HL-60 (cell line): ENCODE measurements at regions not wholly inside any gene's neighbourhood (a gene's known extent, or its start where the extent isn't known, plus 50 kb on each side); places are given as distances from the start of the nearest gene placed in this dataset.
"Not testable (repeated sequence)": the region's sequence is repeated elsewhere in the genome, so short reads cannot be mapped to it uniquely, and the experiment has no call there.

Experiments used
- DNase-seq, 2 experiments: peaks; one replicate each; pipeline ENCODE4 v3.0.0-alpha.2; 2010 to 2020; ENCODE audit warnings: low read depth in 1 of 2, low spot score in 1 of 2
- H3K27ac ChIP-seq: fragments of 250-450 bp; sonication (Bioruptor Pico); replicated peaks from 2 replicates; pipeline ENCODE4 v1.5.1; 2020; ENCODE audit warnings: mild to moderate bottlenecking, moderate library complexity
- H3K27me3 ChIP-seq: fragments of 250-450 bp; sonication (Bioruptor Pico); 2 replicates; pipeline ENCODE4 v1.5.1; 2021; ENCODE audit warnings: mild to moderate bottlenecking, moderate library complexity; ENCODE audit not compliant: insufficient read depth, poor library complexity, severe bottlenecking
- H3K4me3 ChIP-seq: replicated peaks from 2 replicates; pipeline ENCODE4 v1.5.1; 2011; ENCODE audit warnings: mild to moderate bottlenecking, control low read depth, low read length; ENCODE audit not compliant: insufficient read depth
- GABPA ChIP-seq: IDR thresholded peaks from 2 replicates; pipeline ENCODE4 v1.6.1; 2012; ENCODE audit warnings: low read depth
- POLR2AphosphoS5 ChIP-seq: IDR thresholded peaks from 2 replicates; pipeline ENCODE4 v1.6.1; 2012; ENCODE audit warnings: low read depth
- SPI1 ChIP-seq: IDR thresholded peaks from 2 replicates; pipeline ENCODE4 v1.6.1; 2012; ENCODE audit warnings: low read depth, mild to moderate bottlenecking, borderline replicate concordance
- TF ChIP-seq, protein P1 (sequence below): IDR thresholded peaks from one replicate; pipeline ENCODE4 v1.5.1; 2011; ENCODE audit warnings: low read length, control low read depth, inconsistent platforms; ENCODE audit not compliant: insufficient read depth
- TF ChIP-seq, protein P2 (sequence below): IDR thresholded peaks from 2 replicates; pipeline ENCODE4 v1.6.1; 2012; ENCODE audit warnings: low read depth; ENCODE audit not compliant: insufficient replicate concordance

DNA sequence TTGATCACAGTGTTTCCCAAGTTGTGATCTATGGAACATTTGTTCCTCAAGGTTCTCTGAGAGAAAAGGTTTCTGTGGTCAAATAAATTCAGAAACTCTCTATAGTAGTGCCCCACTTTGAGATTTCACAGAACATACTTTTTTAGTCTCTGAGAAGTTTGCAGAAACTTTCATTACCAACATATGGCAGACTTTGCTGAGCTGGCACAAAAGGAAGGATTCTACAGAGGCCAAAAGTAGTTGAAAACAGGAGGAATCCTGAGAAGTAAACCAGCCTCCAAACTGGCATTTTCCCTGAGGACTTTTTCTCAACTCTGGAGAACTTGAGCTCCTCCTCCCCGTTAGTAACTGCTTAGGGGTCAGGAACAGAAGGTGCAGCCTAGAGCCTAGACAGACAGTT is 117.8 kb upstream of the ESX1 start:
- no peak overlapping the region for H3K27ac ChIP-seq
- H3K27me3 ChIP-seq = no peaks in the 10 kb centered on the region
- TF ChIP-seq GABPA (no peak), SPI1 (no peak), POLR2AphosphoS5 (no peak)
- TF ChIP-seq, protein P1, sequence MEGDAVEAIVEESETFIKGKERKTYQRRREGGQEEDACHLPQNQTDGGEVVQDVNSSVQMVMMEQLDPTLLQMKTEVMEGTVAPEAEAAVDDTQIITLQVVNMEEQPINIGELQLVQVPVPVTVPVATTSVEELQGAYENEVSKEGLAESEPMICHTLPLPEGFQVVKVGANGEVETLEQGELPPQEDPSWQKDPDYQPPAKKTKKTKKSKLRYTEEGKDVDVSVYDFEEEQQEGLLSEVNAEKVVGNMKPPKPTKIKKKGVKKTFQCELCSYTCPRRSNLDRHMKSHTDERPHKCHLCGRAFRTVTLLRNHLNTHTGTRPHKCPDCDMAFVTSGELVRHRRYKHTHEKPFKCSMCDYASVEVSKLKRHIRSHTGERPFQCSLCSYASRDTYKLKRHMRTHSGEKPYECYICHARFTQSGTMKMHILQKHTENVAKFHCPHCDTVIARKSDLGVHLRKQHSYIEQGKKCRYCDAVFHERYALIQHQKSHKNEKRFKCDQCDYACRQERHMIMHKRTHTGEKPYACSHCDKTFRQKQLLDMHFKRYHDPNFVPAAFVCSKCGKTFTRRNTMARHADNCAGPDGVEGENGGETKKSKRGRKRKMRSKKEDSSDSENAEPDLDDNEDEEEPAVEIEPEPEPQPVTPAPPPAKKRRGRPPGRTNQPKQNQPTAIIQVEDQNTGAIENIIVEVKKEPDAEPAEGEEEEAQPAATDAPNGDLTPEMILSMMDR = no peak
- TF ChIP-seq, protein P2, sequence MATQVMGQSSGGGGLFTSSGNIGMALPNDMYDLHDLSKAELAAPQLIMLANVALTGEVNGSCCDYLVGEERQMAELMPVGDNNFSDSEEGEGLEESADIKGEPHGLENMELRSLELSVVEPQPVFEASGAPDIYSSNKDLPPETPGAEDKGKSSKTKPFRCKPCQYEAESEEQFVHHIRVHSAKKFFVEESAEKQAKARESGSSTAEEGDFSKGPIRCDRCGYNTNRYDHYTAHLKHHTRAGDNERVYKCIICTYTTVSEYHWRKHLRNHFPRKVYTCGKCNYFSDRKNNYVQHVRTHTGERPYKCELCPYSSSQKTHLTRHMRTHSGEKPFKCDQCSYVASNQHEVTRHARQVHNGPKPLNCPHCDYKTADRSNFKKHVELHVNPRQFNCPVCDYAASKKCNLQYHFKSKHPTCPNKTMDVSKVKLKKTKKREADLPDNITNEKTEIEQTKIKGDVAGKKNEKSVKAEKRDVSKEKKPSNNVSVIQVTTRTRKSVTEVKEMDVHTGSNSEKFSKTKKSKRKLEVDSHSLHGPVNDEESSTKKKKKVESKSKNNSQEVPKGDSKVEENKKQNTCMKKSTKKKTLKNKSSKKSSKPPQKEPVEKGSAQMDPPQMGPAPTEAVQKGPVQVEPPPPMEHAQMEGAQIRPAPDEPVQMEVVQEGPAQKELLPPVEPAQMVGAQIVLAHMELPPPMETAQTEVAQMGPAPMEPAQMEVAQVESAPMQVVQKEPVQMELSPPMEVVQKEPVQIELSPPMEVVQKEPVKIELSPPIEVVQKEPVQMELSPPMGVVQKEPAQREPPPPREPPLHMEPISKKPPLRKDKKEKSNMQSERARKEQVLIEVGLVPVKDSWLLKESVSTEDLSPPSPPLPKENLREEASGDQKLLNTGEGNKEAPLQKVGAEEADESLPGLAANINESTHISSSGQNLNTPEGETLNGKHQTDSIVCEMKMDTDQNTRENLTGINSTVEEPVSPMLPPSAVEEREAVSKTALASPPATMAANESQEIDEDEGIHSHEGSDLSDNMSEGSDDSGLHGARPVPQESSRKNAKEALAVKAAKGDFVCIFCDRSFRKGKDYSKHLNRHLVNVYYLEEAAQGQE = no peak
- H3K4me3 ChIP-seq = no peak overlapping the region
- DNase-seq = no peak

DNA sequence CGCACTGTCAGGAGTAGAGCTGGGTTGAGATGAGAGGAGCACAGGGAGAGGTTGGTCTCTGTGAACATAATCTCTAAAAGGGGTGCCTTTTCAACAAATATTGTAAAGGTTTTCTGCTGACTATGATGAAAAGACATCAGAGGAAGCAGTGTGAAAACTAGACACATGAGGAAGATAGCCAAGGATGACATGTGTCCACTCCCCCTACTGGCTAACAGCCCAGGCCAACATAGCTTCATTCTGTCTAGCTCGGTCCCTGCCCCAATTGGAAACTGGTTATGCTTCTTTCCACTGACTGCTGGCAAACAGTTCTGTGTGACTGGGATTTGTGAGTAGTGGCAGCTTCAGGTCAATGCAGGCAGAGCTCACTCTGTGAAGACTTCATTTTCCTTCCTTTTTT is 115.4 kb upstream of the ESX1 start:
- Histone ChIP-seq H3K4me3 (no peak overlapping the region), H3K27me3 (no peaks in the 10 kb centered on the region), H3K27ac (no peak overlapping the region)
- TF ChIP-seq SPI1 (no peak), GABPA (no peak), POLR2AphosphoS5 (no peak)
- TF ChIP-seq, protein P2 = no peak
- TF ChIP-seq, protein P1 = no peak
- DNase-seq = no peak

DNA sequence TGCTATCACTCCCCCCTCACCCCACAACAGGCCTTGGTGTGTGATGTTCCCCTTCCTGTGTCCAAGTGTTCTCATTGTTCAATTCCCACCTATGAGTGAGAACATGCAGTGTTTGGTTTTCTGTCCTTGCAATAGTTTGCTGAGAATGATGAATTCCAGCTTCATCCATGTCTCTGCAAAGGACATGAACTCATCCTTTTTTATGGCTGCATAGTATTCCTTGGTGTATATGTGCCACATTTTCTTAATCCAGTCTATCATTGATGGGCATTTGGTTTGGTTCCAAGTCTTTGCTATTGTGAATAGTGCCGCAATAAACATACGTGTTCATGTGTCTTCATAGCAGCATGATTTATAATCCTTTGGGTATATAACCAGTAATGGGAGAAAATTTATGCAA is 106.0 kb upstream of the ESX1 start:
- not testable (repeated sequence) for H3K27me3 ChIP-seq, DNase-seq, H3K27ac ChIP-seq, H3K4me3 ChIP-seq

DNA sequence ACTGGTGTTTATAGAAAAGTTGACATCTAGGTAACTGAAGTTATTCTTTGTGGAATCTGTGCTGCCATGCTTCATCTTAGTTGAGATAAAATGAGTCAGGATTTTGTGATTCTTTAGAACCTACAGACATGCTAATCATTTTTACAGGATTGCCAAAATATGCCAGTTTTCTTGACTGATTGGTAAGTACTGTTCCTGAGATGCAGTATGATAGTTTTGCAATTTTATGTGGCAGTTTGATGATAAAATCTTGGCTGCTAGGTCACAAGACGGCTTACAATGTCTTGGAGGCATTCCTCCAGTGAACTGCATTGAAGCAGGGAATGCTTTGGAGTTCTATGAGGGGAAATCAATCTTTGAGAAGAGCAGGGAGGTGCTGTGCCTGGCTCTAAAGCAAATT is 104.4 kb upstream of the ESX1 start:
- H3K27ac ChIP-seq = no peak overlapping the region
- no peak overlapping the region for H3K4me3 ChIP-seq
- no peaks in the 10 kb centered on the region for H3K27me3 ChIP-seq
- no peak for TF ChIP-seq GABPA
- TF ChIP-seq, protein P2 = no peak
- TF ChIP-seq SPI1 = no peak
- TF ChIP-seq POLR2AphosphoS5 = no peak
- TF ChIP-seq, protein P1 = no peak
- no peak for DNase-seq
